Coronary artery (tissue), 2 donors: ENCODE measurements at regions not wholly inside any gene's neighbourhood (a gene's known extent, or its start where the extent isn't known, plus 50 kb on each side); places are given as distances from the start of the nearest gene placed in this dataset.

ENCODE experiments used
- DNase-seq: peaks from one replicate; pipeline ENCODE4 v3.0.0-alpha.2; 2017; ENCODE audit warnings: low spot score
- H3K27ac ChIP-seq, 2 donors: fragments of 200-600 bp; sonication (generic); one replicate each; pipeline ENCODE4 v1.5.1; 2016 to 2019
- H3K4me3 ChIP-seq: fragments of 200-600 bp; sonication (generic); 2 replicates; pipeline ENCODE4 v1.5.1; 2016; ENCODE audit warnings: mild to moderate bottlenecking, moderate library complexity
- CTCF ChIP-seq: fragments of 200-600 bp; sonication (generic); IDR thresholded peaks from one replicate; pipeline ENCODE4 v1.5.1; 2019; ENCODE audit warnings: antibody characterized with exemption

GRCh38 chr7:123283373-123283772, 83.6 kb upstream of the SLC13A1 start:
- no peak overlapping the region for H3K27ac ChIP-seq
- no peak for DNase-seq
- TF ChIP-seq CTCF, result no peak
- H3K4me3 ChIP-seq, result no peak overlapping the region

GRCh38 chr7:123282181-123282580, 82.4 kb upstream of the SLC13A1 start:
- DNase-seq, result no peak
- no peak for TF ChIP-seq CTCF
- H3K27ac ChIP-seq, result no peak overlapping the region
- H3K4me3 ChIP-seq, result no peak overlapping the region

- TF ChIP-seq CTCF, result no peak
- no peak overlapping the region for H3K27ac ChIP-seq
- no peak for DNase-seq
- H3K4me3 ChIP-seq, result no peak overlapping the region
Measured at GRCh38 chr7:123279949-123280348, 80.2 kb upstream of the SLC13A1 start.

- Histone ChIP-seq H3K27ac (no peak overlapping the region), H3K4me3 (no peak overlapping the region)
- no peak for TF ChIP-seq CTCF
- DNase-seq, result no peak
Measured at GRCh38 chr7:123275036-123275753, 75.4 kb upstream of the SLC13A1 start.

- H3K27ac ChIP-seq, result no peak overlapping the region
- no peak overlapping the region for H3K4me3 ChIP-seq
- TF ChIP-seq CTCF, result no peak
- DNase-seq, result no peak
Measured at GRCh38 chr7:123273185-123273584, 73.4 kb upstream of the SLC13A1 start.

GRCh38 chr7:123271856-123272255, 72.1 kb upstream of the SLC13A1 start:
- no peak for TF ChIP-seq CTCF
- H3K27ac ChIP-seq, result no peak overlapping the region
- DNase-seq, result no peak
- H3K4me3 ChIP-seq, result no peak overlapping the region

GRCh38 chr7:123271231-123271630, 71.5 kb upstream of the SLC13A1 start:
- Histone ChIP-seq H3K4me3 (no peak overlapping the region), H3K27ac (no peak overlapping the region)
- DNase-seq, result no peak
- TF ChIP-seq CTCF, result no peak
